GM23338 (cell line): ENCODE measurements at regions not wholly inside any gene's neighbourhood (a gene's known extent, or its start where the extent isn't known, plus 50 kb on each side); places are given as distances from the start of the nearest gene placed in this dataset.

ENCODE experiments used
- ATAC-seq: fragments of 200-7000 bp; cut with Tn5 transposase; 3 replicates; pipeline ENCODE4 v1.9.1; 2020
- DNase-seq: peaks from one replicate; pipeline ENCODE4 v3.0.0-alpha.2; 2015; ENCODE audit warnings: low spot score
- H2AFZ ChIP-seq: fragments of 200-600 bp; sonication (generic); 2 replicates; pipeline ENCODE4 v1.8.0; 2016; ENCODE audit warnings: antibody characterized with exemption, mild to moderate bottlenecking, moderate library complexity
- H3F3A ChIP-seq: fragments of 200-600 bp; sonication (generic); replicated peaks from 2 replicates; pipeline ENCODE4 v1.8.0; 2017; ENCODE audit warnings: antibody characterized with exemption, mixed run types, low read depth
- H3K27ac ChIP-seq: fragments of 200-600 bp; sonication (generic); 2 replicates; pipeline ENCODE4 v1.6.1; 2016; ENCODE audit warnings: low read depth
- H3K27me3 ChIP-seq: fragments of 200-600 bp; sonication (generic); 2 replicates; pipeline ENCODE4 v1.8.0; 2016; ENCODE audit warnings: mild to moderate bottlenecking, mixed run types, moderate library complexity; ENCODE audit not compliant: insufficient read depth
- H3K36me3 ChIP-seq: fragments of 200-600 bp; sonication (generic); 2 replicates; pipeline ENCODE4 v1.8.0; 2016; ENCODE audit warnings: mild to moderate bottlenecking; ENCODE audit not compliant: insufficient read depth
- H3K4me1 ChIP-seq: fragments of 200-600 bp; sonication (generic); 2 replicates; pipeline ENCODE4 v1.8.0; 2016; ENCODE audit warnings: mild to moderate bottlenecking, moderate library complexity; ENCODE audit not compliant: insufficient read depth
- H3K4me2 ChIP-seq: fragments of 200-600 bp; sonication (generic); 2 replicates; pipeline ENCODE4 v1.7.1; 2017; ENCODE audit warnings: mixed run types
- H3K4me3 ChIP-seq: fragments of 200-600 bp; sonication (generic); 2 replicates; pipeline ENCODE4 v1.6.1; 2016; ENCODE audit warnings: mixed run types
- H3K79me2 ChIP-seq: fragments of 200-600 bp; sonication (generic); replicated peaks from 2 replicates; pipeline ENCODE4 v1.8.0; 2017; ENCODE audit warnings: mild to moderate bottlenecking; ENCODE audit not compliant: insufficient read depth
- H3K9me2 ChIP-seq: fragments of 200-600 bp; sonication (generic); 2 replicates; pipeline ENCODE4 v1.8.0; 2017; ENCODE audit not compliant: insufficient read depth
- H4K20me1 ChIP-seq: fragments of 200-600 bp; sonication (generic); replicated peaks from 2 replicates; pipeline ENCODE4 v1.8.0; 2017; ENCODE audit warnings: mild to moderate bottlenecking; ENCODE audit not compliant: insufficient read depth
- H3K27ac Mint-ChIP-seq: 2 replicates; pipeline ENCODE4 v1.8.0; 2020; ENCODE audit warnings: inconsistent platforms, mild to moderate bottlenecking, moderate library complexity, mixed read lengths
- H3K27me3 Mint-ChIP-seq: 3 replicates; pipeline ENCODE4 v1.8.0; 2022; ENCODE audit warnings: low read depth, mild to moderate bottlenecking, moderate library complexity, mixed read lengths, inconsistent platforms; ENCODE audit not compliant: insufficient read depth, poor library complexity
- H3K36me3 Mint-ChIP-seq: 3 replicates; pipeline ENCODE4 v1.8.0; 2021; ENCODE audit warnings: low read depth, mild to moderate bottlenecking, inconsistent platforms, moderate library complexity, mixed read lengths
- H3K4me1 Mint-ChIP-seq: 3 replicates; pipeline ENCODE4 v1.8.0; 2020; ENCODE audit warnings: mild to moderate bottlenecking, inconsistent platforms, mixed read lengths
- H3K4me3 Mint-ChIP-seq: 3 replicates; pipeline ENCODE4 v1.8.0; 2021; ENCODE audit warnings: moderate library complexity, mild to moderate bottlenecking, inconsistent platforms, mixed read lengths
- H3K9me3 Mint-ChIP-seq: 3 replicates; pipeline ENCODE4 v1.8.0; 2020; ENCODE audit warnings: moderate library complexity, mild to moderate bottlenecking, inconsistent platforms, mixed read lengths
- CREB1 ChIP-seq: fragments of 250-450 bp; sonication (Bioruptor Pico); IDR thresholded peaks from 2 replicates; pipeline ENCODE4 v1.5.0; 2020; ENCODE audit warnings: low read depth, mild to moderate bottlenecking, moderate library complexity
- CTCF ChIP-seq, 2 experiments: fragments of 200-600 bp in 1 of 2; sonication (generic) in 1 of 2; conservative IDR thresholded peaks; 2 replicates each; pipeline versions ENCODE4 v1.5.1 to v1.6.1; 2016 to 2017; ENCODE audit warnings: antibody characterized with exemption in 2 of 2, low read depth in 2 of 2, mild to moderate bottlenecking in 2 of 2, moderate library complexity in 1 of 2
- ETS1 ChIP-seq: IDR thresholded peaks from 2 replicates; pipeline ENCODE4 v1.6.1; 2016; ENCODE audit warnings: antibody characterized with exemption
- EZH2 ChIP-seq: fragments of 200-600 bp; sonication (generic); IDR thresholded peaks from one replicate; pipeline ENCODE4 v1.8.0; 2017; ENCODE audit warnings: antibody characterized with exemption, mild to moderate bottlenecking, low read depth; ENCODE audit not compliant: unreplicated experiment
- EZH2phosphoT487 ChIP-seq: fragments of 200-600 bp; sonication (generic); IDR thresholded peaks from one replicate; pipeline ENCODE4 v1.8.1; 2018; ENCODE audit warnings: antibody characterized with exemption; ENCODE audit not compliant: unreplicated experiment
- JUNB ChIP-seq: IDR thresholded peaks from one replicate; pipeline ENCODE4 v1.6.1; 2016; ENCODE audit warnings: antibody characterized with exemption; ENCODE audit not compliant: unreplicated experiment
- NANOG ChIP-seq: IDR thresholded peaks from 2 replicates; pipeline ENCODE4 v1.6.1; 2016; ENCODE audit warnings: antibody characterized with exemption, borderline replicate concordance
- POLR2AphosphoS5 ChIP-seq: IDR thresholded peaks from 2 replicates; pipeline ENCODE4 v1.6.1; 2016; ENCODE audit warnings: antibody characterized with exemption, low read depth
- REST ChIP-seq: IDR thresholded peaks from one replicate; pipeline ENCODE4 v1.6.1; 2018; ENCODE audit warnings: antibody characterized with exemption; ENCODE audit not compliant: unreplicated experiment
- STAT1 ChIP-seq: IDR thresholded peaks from one replicate; pipeline ENCODE4 v1.6.1; 2016; ENCODE audit warnings: antibody characterized with exemption; ENCODE audit not compliant: unreplicated experiment
- ZNF114 ChIP-seq: fragments of 250-450 bp; sonication (Bioruptor Pico); IDR thresholded peaks from 2 replicates; pipeline ENCODE4 v1.5.0; 2020; ENCODE audit warnings: mild to moderate bottlenecking, moderate library complexity
- ZNF331 ChIP-seq: fragments of 250-450 bp; sonication (Bioruptor Pico); IDR thresholded peaks from 2 replicates; pipeline ENCODE4 v1.5.0; 2020; ENCODE audit warnings: low read depth, mild to moderate bottlenecking, moderate library complexity
- ZNF462 ChIP-seq: fragments of 250-450 bp; sonication (Bioruptor Pico); IDR thresholded peaks from 2 replicates; pipeline ENCODE4 v1.5.0; 2020; ENCODE audit warnings: mild to moderate bottlenecking, moderate library complexity

GRCh38 chr1:198447468-198447867 lies 93.0 kb downstream of the ATP6V1G3 start:
- DNase-seq = no peak
- Mint-ChIP-seq H3K36me3 (no peaks in the 10 kb centered on the region), H3K27ac (no peak overlapping the region), H3K9me3 (no peaks in the 10 kb centered on the region), H3K4me3 (no peak overlapping the region), H3K4me1 (no peaks in the 10 kb centered on the region), H3K27me3 (no peaks in the 10 kb centered on the region)
- Histone ChIP-seq H3K27me3 (no peaks in the 10 kb centered on the region), H3K4me2 (no peak overlapping the region), H3K79me2 (no peaks in the 10 kb centered on the region), H4K20me1 (no peaks in the 10 kb centered on the region), H3F3A (no peaks in the 10 kb centered on the region), H2AFZ (no peak overlapping the region), H3K4me1 (no peaks in the 10 kb centered on the region), H3K4me3 (no peak overlapping the region), H3K36me3 (no peaks in the 10 kb centered on the region), H3K9me2 (no peaks in the 10 kb centered on the region), H3K27ac (no peak overlapping the region)
- ATAC-seq = no peak
- no peak for TF ChIP-seq ZNF331 (CRISPR knock-in tag)
- TF ChIP-seq ZNF114 (CRISPR knock-in tag) = no peak
- no peak for TF ChIP-seq REST
- TF ChIP-seq EZH2 = no peak
- no peak for TF ChIP-seq ZNF462 (CRISPR knock-in tag)
- no peak for TF ChIP-seq ETS1
- TF ChIP-seq EZH2phosphoT487 = no peak
- no peak for TF ChIP-seq JUNB
- TF ChIP-seq NANOG = no peak
- no peak for TF ChIP-seq STAT1
- no peak for TF ChIP-seq CTCF (conservative IDR thresholded peaks at IDR 0.05; ENCODE audit: low read depth in 2 of 2)
- TF ChIP-seq CREB1 = no peak
- TF ChIP-seq POLR2AphosphoS5 = no peak
